Stimulated activated naive CD4-positive, alpha-beta T cell (primary cell): ENCODE measurements at regions not wholly inside any gene's neighbourhood (a gene's known extent, or its start where the extent isn't known, plus 50 kb on each side); places are given as distances from the start of the nearest gene placed in this dataset.
"Not testable (repeated sequence)": the region's sequence is repeated elsewhere in the genome, so short reads cannot be mapped to it uniquely, and the experiment has no call there.

Experiments used
- DNase-seq, 6 experiments: peaks; one replicate each; lab custom pipeline; 2025; lab: John Stamatoyannopoulos, UW

DNA sequence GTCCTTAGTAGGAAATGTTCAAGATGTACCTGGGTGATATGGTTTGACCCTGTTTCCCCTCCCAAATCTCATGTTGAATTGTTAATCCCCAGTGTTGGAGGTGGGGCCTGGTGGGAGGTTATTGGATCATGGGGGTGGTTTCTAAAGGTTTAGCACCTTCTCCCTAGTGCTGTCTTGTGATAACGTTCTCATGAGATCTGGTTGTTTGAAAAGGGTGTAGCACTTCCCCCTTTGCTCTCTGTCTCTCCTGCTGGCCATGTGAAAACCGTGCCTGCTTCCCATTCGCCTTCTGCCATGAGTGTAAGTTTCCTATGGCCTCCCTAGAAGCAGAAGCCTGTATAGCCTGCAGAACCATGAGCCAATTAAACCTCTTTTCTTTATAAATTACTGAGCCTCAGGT lies 353.0 kb upstream of the SFSWAP start:
- no peak for DNase-seq

DNA sequence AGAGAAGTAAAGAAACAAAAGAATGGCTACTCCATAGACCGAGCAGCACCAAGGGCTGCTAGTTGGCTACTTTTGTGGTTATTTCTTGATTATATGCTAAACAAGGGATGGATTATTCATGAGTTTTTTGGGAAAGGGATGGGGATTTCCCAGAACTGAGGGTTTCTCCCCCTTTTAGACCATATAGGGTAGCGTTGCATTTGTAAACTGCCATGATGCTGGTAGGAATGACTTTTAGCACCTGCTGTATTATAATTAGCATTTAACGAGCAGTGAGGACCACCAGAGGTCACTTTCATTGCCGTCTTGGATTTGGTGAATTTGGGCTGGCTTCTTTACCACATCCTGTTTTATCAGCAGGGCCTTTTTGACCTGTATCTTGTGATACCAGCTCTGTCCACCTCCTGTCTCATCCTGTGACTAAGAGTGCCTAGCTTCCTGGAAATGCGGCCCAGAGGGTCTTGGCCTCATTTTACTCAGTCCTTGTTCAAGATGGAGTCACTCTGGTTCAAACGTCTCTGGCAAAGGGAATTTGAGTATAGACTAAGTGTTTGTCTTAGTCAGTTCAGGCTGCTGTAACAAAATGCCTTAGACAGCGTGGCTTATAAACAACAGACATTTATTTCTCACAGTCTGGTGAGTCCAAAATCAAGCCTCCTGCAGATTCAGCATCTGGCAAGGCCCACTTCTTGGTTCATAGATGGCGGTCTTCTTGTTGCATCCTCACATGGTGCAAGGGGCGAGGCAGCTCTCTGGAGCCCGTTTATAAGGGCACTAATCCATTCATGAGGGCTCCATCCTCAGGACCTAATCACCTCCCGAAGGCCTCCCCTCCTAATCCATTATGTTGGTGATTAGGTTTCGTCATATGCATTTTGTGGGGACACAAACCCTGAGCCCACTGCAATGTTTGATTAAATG lies 348.3 kb upstream of the SFSWAP start:
- DNase-seq = no peak

GRCh38 chr12:131363393-131363792 lies 347.5 kb upstream of the SFSWAP start:
- no peak for DNase-seq

GRCh38 chr12:131363841-131364495 lies 346.9 kb upstream of the SFSWAP start:
- no peak for DNase-seq

GRCh38 chr12:131364903-131365820 lies 345.7 kb upstream of the SFSWAP start:
- no peak for DNase-seq

GRCh38 chr12:131365821-131366260 lies 345.0 kb upstream of the SFSWAP start:
- no peak for DNase-seq

- DNase-seq = no peak
Observed at GRCh38 chr12:131366261-131366871, 344.5 kb upstream of the SFSWAP start.

DNA sequence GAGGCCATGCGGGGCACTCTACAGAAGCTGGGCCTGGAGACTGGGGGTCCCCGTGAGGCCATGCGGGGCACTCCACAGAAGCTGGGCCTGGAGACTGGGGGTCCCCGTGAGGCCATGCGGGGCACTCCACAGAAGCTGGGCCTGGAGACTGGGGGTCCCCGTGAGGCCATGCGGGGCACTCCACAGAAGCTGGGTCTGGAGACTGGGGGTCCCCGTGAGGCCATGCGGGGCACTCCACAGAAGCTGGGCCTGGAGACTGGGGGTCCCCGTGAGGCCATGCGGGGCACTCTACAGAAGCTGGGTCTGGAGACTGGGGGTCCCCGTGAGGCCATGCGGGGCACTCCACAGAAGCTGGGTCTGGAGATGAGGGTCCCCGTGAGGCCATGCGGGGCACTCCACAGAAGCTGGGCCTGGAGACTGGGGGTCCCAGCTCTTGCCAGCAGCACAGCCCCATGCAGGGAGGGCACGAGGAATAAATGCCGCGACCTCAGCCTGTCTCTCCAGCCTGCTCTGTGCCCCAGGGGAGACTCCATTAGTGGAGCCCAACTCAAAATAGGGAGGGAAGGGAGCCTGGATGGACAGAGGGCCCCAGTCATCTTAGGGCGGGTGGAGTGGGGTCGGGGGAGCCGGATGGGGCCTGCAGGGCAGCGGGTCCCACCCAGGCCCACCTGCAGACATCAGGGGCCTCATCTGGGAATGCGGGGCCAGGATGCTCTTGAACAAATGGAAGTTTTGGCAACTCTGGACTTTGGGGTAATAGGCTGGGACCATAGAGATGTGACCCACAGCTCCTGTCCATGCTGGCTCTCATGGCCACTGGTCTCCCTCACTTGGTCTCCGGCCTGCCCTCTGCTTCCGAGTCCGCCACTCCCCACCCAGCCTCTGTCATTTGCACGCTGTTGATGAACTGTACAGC lies 343.6 kb upstream of the SFSWAP start:
- not testable (repeated sequence) for DNase-seq

DNA sequence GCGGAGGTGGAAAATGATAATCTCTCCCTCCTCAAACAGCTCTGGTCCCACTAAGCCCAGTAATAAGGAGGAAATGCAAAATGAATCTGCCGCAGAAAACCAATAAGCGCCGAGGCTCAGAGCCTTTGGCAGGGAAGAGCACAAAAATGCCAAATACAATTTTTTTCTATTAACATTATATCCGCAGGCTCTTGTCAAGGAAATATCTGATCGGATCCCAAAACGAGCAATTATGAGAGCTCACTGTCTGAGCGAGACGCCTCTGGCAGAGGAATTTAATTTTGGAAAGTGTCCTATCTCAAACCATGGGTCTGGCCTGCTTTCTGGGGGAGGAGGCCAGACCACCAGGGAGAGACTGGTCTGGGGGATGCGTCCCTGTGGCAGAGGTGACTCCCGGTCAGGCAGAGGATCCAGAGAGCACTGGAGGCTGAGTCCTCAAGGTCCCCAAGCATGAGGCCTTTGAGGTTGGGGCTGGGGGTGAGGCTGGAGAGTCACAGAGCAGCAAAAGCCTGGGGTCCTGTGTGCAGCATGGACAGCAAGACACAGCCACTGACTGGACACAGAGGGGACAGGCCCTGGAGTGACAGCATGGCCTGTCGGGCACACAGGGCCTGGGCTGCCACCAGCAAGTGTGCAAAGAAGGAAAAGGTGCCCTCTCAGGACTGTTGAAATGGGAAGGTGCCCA lies 342.8 kb upstream of the SFSWAP start:
- no peak for DNase-seq

DNA sequence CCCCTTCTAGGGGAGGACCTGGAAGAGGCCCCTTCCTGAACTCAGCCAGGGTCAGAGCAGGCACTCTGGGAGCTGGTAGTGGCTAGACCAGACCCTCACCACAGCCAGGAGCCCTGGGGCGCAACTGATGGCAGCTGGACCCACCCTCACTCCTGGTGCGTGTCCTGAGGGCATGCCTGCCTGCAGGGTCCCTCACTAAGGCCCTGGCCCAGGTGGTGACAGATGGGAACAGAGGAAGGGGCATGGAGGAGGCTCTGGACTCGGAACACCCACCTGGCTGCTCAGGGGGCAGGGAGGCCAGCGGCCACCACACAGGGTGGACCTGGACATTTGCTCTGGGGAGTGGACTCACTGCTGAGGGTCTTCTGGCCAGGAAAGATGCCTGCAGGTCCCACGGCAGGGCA lies 342.2 kb upstream of the SFSWAP start:
- no peak for DNase-seq

GRCh38 chr12:131369094-131369845 lies 341.6 kb upstream of the SFSWAP start:
- DNase-seq = no peak

DNA sequence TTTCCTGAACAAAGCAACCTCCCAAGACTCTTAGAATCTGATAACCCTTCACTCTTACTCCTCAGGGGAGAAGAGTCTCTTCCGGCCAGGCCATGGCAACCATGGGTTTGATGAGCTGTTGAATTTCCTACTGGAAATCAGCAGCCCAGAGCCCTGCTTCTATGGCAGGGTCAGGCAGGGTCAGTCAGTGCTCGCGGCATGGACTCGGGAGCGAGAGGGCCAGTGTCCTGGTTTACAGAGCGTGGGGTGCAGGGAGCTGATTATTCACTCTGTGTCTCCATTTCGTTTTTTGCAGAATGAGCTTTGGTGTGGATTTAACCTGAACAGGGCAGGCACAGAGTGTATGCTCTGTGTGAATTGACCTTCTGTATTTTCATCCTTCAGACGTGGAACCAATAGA lies 340.6 kb upstream of the SFSWAP start:
- no peak for DNase-seq

DNA sequence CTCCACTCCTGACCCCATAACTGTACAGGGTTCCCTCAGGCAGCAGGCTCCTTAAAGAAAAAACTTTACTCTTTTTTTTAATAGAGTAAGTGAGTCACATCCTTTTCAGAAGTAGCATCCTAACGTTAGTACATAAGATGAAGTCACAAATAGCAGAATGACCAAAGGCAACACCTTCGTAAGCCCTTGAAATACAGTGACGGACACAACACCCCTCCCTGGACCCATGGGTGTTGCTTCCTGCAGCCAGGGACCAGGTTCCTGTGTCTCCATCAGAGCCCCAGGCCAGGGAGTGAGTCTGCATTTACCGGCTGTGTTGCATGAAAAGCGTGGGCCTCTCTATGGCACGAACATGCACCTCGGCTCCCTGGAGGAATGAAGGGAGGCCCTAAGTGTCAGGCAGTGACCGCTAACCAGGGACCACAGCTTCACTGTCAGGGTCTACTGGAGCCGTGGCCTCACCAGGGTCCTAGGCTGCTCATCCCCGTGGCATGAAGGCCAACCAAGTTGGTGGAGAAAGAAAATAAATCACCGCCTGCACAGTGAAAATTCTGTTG lies 340.0 kb upstream of the SFSWAP start:
- no peak for DNase-seq

- no peak for DNase-seq
Observed at GRCh38 chr12:131371401-131372170, 339.3 kb upstream of the SFSWAP start.

DNA sequence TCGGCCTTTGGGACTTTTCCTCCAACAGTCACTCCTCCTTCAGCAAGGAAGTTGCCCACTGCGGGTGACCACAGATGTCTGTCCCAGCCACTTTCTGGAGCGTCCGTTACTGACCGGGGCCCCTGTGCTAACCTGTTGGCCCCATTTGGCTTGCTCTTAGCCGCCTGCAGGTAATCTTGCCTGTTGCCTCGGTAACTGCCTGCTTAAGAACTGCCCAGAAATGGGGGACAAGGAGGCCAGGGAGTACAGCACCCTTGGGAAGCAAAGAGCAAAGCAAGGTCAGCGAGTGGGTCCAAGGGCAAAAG lies 338.8 kb upstream of the SFSWAP start:
- DNase-seq = no peak

DNA sequence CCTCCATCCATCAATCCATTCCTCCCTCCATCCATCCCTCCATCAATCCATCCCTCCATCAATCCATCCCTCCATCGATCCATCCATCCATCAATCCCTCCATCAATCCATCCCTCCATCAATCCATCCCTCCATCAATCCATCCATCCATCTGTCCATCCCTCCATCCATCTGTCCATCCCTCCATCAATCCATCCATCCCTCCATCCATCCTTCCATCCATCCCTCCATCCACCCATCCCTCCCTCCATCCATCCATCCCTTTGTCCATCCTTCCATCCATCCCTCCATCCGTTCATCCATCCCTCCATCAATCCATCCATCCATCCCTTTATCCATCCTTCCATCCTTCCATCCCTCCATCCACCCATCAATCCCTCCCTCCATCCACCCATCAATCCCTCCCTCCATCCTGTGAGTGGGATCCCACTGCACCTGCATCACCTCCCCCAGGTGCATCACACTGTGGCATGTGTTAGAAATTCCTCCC lies 338.1 kb upstream of the SFSWAP start:
- DNase-seq = no peak

DNA sequence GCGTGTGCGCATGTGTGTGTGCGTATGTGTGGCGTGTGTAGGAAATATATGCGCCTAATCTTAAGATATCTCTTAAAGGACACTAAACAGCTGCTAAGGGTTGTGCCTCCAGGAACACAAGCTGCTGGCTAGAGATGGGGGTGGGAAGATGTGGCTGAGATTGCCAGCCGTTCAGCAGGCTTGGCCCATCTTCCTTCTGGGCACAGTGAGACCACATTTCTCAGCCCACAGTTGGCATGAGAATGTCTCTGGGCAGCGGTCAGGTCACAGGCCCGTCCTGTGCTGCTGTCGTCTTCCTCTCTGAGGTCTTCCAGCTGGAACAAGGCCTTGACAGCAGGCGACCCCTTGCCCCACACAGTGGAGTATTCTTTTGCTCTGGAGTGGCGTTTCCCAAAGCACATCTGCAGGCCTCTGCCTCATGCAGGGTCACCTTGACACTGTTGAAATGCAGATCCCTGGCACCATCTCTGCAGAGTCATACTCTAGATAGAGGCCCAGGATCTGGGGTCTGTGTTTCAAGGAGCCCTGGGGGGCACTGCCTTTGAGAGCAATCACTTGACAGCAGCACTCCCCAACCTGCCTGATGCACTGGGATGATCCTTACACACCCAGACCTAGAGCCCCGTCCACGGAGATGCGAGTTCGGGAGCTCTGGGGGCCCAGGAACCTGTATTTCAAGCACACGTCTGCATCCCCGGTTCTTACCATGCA lies 335.5 kb upstream of the SFSWAP start:
- DNase-seq = no peak

DNA sequence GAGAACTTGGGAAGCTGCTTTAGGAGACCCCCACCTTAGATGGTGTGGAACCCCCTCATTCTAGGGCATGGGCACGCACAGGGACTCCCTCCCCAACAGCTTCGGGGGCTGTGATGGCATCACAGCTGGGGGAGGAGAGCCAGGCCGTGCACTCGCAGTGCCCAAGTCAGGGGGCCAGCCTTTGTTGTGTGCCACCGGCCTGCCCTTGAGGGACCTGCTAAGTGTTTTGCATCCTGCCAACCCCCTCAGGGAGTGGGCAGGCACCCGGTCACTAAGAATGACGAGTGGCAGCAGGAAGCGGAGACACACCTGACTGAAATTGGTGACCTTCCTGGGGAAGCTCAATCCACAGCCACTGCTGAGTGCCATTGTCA lies 334.9 kb upstream of the SFSWAP start:
- no peak for DNase-seq
